Mammary epithelial cell (primary cell): ENCODE measurements at regions not wholly inside any gene's neighbourhood (a gene's known extent, or its start where the extent isn't known, plus 50 kb on each side); places are given as distances from the start of the nearest gene placed in this dataset.

Experiments
- EZH2 ChIP-seq: IDR thresholded peaks from 2 replicates; pipeline ENCODE4 v1.6.1; 2012; ENCODE audit warnings: low read length, inconsistent platforms, borderline replicate concordance
- TF ChIP-seq, protein P1 (sequence below), 2 donors: IDR thresholded peaks in 1 of 2; conservative IDR thresholded peaks in 1 of 2; 2 replicates each; pipeline ENCODE4 v1.5.1; 2011 to 2012; ENCODE audit warnings: inconsistent platforms in 2 of 2, low read length in 2 of 2, mild to moderate bottlenecking in 2 of 2, control low read depth in 1 of 2, low read depth in 1 of 2; ENCODE audit not compliant: insufficient read depth in 1 of 2; ENCODE audit errors: extremely low read depth in 1 of 2

- TF ChIP-seq, protein P1, sequence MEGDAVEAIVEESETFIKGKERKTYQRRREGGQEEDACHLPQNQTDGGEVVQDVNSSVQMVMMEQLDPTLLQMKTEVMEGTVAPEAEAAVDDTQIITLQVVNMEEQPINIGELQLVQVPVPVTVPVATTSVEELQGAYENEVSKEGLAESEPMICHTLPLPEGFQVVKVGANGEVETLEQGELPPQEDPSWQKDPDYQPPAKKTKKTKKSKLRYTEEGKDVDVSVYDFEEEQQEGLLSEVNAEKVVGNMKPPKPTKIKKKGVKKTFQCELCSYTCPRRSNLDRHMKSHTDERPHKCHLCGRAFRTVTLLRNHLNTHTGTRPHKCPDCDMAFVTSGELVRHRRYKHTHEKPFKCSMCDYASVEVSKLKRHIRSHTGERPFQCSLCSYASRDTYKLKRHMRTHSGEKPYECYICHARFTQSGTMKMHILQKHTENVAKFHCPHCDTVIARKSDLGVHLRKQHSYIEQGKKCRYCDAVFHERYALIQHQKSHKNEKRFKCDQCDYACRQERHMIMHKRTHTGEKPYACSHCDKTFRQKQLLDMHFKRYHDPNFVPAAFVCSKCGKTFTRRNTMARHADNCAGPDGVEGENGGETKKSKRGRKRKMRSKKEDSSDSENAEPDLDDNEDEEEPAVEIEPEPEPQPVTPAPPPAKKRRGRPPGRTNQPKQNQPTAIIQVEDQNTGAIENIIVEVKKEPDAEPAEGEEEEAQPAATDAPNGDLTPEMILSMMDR (conservative IDR thresholded peaks at IDR 0.05 in 1 of 2, IDR thresholded peaks at IDR 0.05 in 1 of 2; ENCODE audit: extremely low read depth in 1 of 2, insufficient read depth in 1 of 2, low read depth in 1 of 2, low read length in 2 of 2), result no peak
- TF ChIP-seq EZH2, result no peak
Measured at GRCh38 chr9:126031116-126031515, 283.9 kb downstream of the PBX3 start.
